HEK293 (cell line): ENCODE measurements at regions not wholly inside any gene's neighbourhood (a gene's known extent, or its start where the extent isn't known, plus 50 kb on each side); places are given as distances from the start of the nearest gene placed in this dataset.

Experiments used
- CTCF ChIA-PET: fragments of 350-600 bp; formaldehyde crosslinking; extraction: SDS; loops from one replicate; lab custom pipeline; 2021; ENCODE audit warnings: antibody characterized with exemption; lab: Yijun Ruan, JAX
- POLR2A ChIA-PET: fragments of 300-600 bp; formaldehyde crosslinking; extraction: SDS; loops from one replicate; lab custom pipeline; 2020; ENCODE audit warnings: antibody characterized with exemption, inconsistent platforms; lab: Yijun Ruan, JAX
- H3K27ac ChIP-seq: fragments of 200-500 bp; sonication (Bioruptor generic); 2 replicates; pipeline ENCODE4 v1.5.1; 2014; ENCODE audit warnings: low read depth, low read length, control low read depth, inconsistent platforms; ENCODE audit errors: extremely low read depth
- H3K36me3 ChIP-seq, 2 experiments: fragments of 200-500 bp in 1 of 2; sonication (Bioruptor generic) in 1 of 2; 1 replicate in 1 of 2; 2 replicates in 1 of 2; pipeline ENCODE4 v1.5.1; 2014 to 2017; ENCODE audit warnings: inconsistent platforms in 2 of 2, low read length in 2 of 2; ENCODE audit not compliant: control insufficient read depth in 2 of 2, insufficient read depth in 1 of 2
- H3K4me1 ChIP-seq: fragments of 200-500 bp; sonication (Bioruptor generic); 2 replicates; pipeline ENCODE4 v1.5.1; 2014; ENCODE audit warnings: mild to moderate bottlenecking, low read length, inconsistent platforms; ENCODE audit not compliant: control insufficient read depth, insufficient read depth
- H3K4me3 ChIP-seq: 2 replicates; pipeline ENCODE4 v1.5.1; 2011; ENCODE audit warnings: low read depth, mild to moderate bottlenecking, control low read depth, low read length, moderate library complexity
- H3K9me3 ChIP-seq: fragments of 200-500 bp; sonication (Bioruptor generic); 2 replicates; pipeline ENCODE4 v1.5.1; 2014; ENCODE audit warnings: low read depth, low read length, inconsistent platforms; ENCODE audit not compliant: control insufficient read depth, insufficient read depth
- GFI1B ChIP-seq: fragments of 450-650 bp; formaldehyde crosslinking; IDR thresholded peaks from 2 replicates; pipeline ENCODE4 v1.5.1; 2016; ENCODE audit warnings: missing biosample characterization, missing genetic modification characterization
- HOXA7 ChIP-seq: sonication (generic); formaldehyde crosslinking; IDR thresholded peaks from 2 replicates; pipeline ENCODE4 v1.8.1; 2022; ENCODE audit warnings: missing genetic modification reagents, borderline replicate concordance
- KLF8 ChIP-seq: fragments of 450-650 bp; formaldehyde crosslinking; IDR thresholded peaks from 2 replicates; pipeline ENCODE4 v1.5.1; 2016; ENCODE audit warnings: missing biosample characterization, missing genetic modification characterization
- MEIS1 ChIP-seq: sonication (generic); formaldehyde crosslinking; IDR thresholded peaks from 2 replicates; pipeline ENCODE4 v1.8.1; 2022; ENCODE audit warnings: missing genetic modification reagents, mild to moderate bottlenecking, borderline replicate concordance
- ZBTB48 ChIP-seq: fragments of 450-650 bp; formaldehyde crosslinking; IDR thresholded peaks from 2 replicates; pipeline ENCODE4 v1.5.1; 2016; ENCODE audit warnings: missing biosample characterization, missing genetic modification characterization
- ZBTB7A ChIP-seq: fragments of 450-650 bp; formaldehyde crosslinking; IDR thresholded peaks from 2 replicates; pipeline ENCODE4 v1.5.1; 2016; ENCODE audit warnings: low read depth, missing biosample characterization, missing genetic modification characterization
- ZFP3 ChIP-seq: fragments of 450-650 bp; formaldehyde crosslinking; IDR thresholded peaks from 2 replicates; pipeline ENCODE4 v1.5.1; 2016; ENCODE audit warnings: low read depth, missing biosample characterization, missing genetic modification characterization
- ZNF16 ChIP-seq: fragments of 450-650 bp; formaldehyde crosslinking; IDR thresholded peaks from 2 replicates; pipeline ENCODE4 v1.5.1; 2016; ENCODE audit warnings: low read depth, missing biosample characterization, missing genetic modification characterization
- ZNF169 ChIP-seq: fragments of 450-650 bp; formaldehyde crosslinking; IDR thresholded peaks from 2 replicates; pipeline ENCODE4 v1.5.1; 2016; ENCODE audit warnings: missing biosample characterization, missing genetic modification characterization
- ZNF23 ChIP-seq: fragments of 450-650 bp; formaldehyde crosslinking; IDR thresholded peaks from 2 replicates; pipeline ENCODE4 v1.5.1; 2016; ENCODE audit warnings: missing biosample characterization, missing genetic modification characterization, borderline replicate concordance
- ZNF24 ChIP-seq: fragments of 450-650 bp; formaldehyde crosslinking; IDR thresholded peaks from 2 replicates; pipeline ENCODE4 v1.5.1; 2016; ENCODE audit warnings: missing biosample characterization, missing genetic modification characterization
- ZNF274 ChIP-seq, 2 experiments: fragments of 200-500 bp in 1 of 2; fragments of 450-650 bp in 1 of 2; sonication (Bioruptor generic) in 1 of 2; formaldehyde crosslinking in 1 of 2; IDR thresholded peaks; 2 replicates each; pipeline versions ENCODE4 v1.5.1 to v1.6.1; 2014 to 2016; ENCODE audit warnings: borderline replicate concordance in 1 of 2, inconsistent platforms in 1 of 2, low read length in 1 of 2, missing biosample characterization in 1 of 2, missing genetic modification characterization in 1 of 2
- ZNF426 ChIP-seq: fragments of 450-650 bp; formaldehyde crosslinking; IDR thresholded peaks from 2 replicates; pipeline ENCODE4 v1.5.1; 2017; ENCODE audit warnings: missing biosample characterization, missing genetic modification characterization, mild to moderate bottlenecking, inconsistent platforms, moderate library complexity
- ZNF544 ChIP-seq: fragments of 450-650 bp; formaldehyde crosslinking; IDR thresholded peaks from 2 replicates; pipeline ENCODE4 v1.5.0; 2017; ENCODE audit warnings: missing biosample characterization, missing genetic modification characterization
- ZNF624 ChIP-seq: fragments of 450-650 bp; formaldehyde crosslinking; IDR thresholded peaks from 2 replicates; pipeline ENCODE4 v1.5.1; 2017; ENCODE audit warnings: missing biosample characterization, missing genetic modification characterization
- ZNF76 ChIP-seq: fragments of 450-650 bp; formaldehyde crosslinking; IDR thresholded peaks from 2 replicates; pipeline ENCODE4; 2016; ENCODE audit warnings: low read depth, missing biosample characterization, missing genetic modification characterization, borderline replicate concordance
- TF ChIP-seq, protein P1 (sequence below): fragments of 450-650 bp; formaldehyde crosslinking; optimal IDR thresholded peaks from 2 replicates; pipeline ENCODE3; 2016; ENCODE audit warnings: missing biosample characterization, mild to moderate bottlenecking, missing genetic modification characterization
- TF ChIP-seq, protein P2 (sequence below): fragments of 450-650 bp; formaldehyde crosslinking; IDR thresholded peaks from 2 replicates; pipeline ENCODE4 v1.5.1; 2016; ENCODE audit warnings: missing biosample characterization, missing genetic modification characterization
- TF ChIP-seq, protein P3 (sequence below): fragments of 450-650 bp; formaldehyde crosslinking; IDR thresholded peaks from 2 replicates; pipeline ENCODE4 v1.5.1; 2016; ENCODE audit warnings: missing biosample characterization, missing genetic modification characterization
- TF ChIP-seq, protein P4 (sequence below): sonication (generic); formaldehyde crosslinking; IDR thresholded peaks from 2 replicates; pipeline ENCODE4 v1.8.1; 2022; ENCODE audit warnings: mild to moderate bottlenecking, moderate library complexity, missing genetic modification reagents
- TF ChIP-seq, protein P5 (sequence below): fragments of 450-650 bp; formaldehyde crosslinking; IDR thresholded peaks from 2 replicates; pipeline ENCODE4 v1.5.1; 2017; ENCODE audit warnings: missing biosample characterization, missing genetic modification characterization
- TF ChIP-seq, protein P6 (sequence below): fragments of 450-650 bp; formaldehyde crosslinking; IDR thresholded peaks from 2 replicates; pipeline ENCODE4 v1.5.1; 2016; ENCODE audit warnings: missing biosample characterization, missing genetic modification characterization
- TF ChIP-seq, protein P7 (sequence below): fragments of 450-650 bp; formaldehyde crosslinking; IDR thresholded peaks from 2 replicates; pipeline ENCODE4 v1.5.1; 2016; ENCODE audit warnings: missing biosample characterization, missing genetic modification characterization

DNA sequence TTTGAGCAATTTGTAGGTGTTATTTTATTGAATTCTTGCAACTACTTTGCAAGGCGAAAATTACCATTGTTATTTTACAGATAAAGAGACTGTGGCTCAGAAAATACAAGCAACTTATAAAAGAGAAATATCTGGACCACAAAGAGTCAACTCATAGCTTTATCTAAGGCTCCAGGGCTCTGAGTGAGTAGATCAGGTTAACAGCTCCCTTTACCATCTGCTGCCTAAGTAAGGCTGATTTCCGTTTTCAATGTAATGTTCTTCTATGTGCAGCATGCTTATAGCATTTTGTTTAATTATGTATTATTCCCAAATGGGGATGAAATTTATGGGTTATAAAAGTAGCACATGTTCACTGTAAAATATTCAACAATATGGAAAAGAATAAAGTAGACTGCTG lies 299.1 kb upstream of the TNP1 start:
- H3K27ac ChIP-seq = no peak overlapping the region
- TF ChIP-seq, protein P1, sequence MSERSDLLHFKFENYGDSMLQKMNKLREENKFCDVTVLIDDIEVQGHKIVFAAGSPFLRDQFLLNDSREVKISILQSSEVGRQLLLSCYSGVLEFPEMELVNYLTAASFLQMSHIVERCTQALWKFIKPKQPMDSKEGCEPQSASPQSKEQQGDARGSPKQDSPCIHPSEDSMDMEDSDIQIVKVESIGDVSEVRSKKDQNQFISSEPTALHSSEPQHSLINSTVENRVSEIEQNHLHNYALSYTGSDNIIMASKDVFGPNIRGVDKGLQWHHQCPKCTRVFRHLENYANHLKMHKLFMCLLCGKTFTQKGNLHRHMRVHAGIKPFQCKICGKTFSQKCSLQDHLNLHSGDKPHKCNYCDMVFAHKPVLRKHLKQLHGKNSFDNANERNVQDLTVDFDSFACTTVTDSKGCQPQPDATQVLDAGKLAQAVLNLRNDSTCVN (tag by site-specific recombination) = no peak
- TF ChIP-seq, protein P2, sequence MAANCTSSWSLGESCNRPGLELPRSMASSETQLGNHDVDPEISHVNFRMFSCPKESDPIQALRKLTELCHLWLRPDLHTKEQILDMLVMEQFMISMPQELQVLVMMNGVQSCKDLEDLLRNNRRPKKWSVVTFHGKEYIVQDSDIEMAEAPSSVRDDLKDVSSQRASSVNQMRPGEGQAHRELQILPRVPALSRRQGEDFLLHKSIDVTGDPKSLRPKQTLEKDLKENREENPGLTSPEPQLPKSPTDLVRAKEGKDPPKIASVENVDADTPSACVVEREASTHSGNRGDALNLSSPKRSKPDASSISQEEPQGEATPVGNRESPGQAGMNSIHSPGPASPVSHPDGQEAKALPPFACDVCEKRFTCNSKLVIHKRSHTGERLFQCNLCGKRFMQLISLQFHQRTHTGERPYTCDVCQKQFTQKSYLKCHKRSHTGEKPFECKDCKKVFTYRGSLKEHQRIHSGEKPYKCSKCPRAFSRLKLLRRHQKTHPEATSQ (tag by site-specific recombination) = no peak
- no peak for TF ChIP-seq ZBTB48 (tag by site-specific recombination)
- no peak for TF ChIP-seq ZBTB7A (tag by site-specific recombination)
- TF ChIP-seq HOXA7 (CRISPR knock-in tag) = no peak
- no peak for TF ChIP-seq ZNF76 (tag by site-specific recombination)
- no peak for TF ChIP-seq ZNF624 (tag by site-specific recombination)
- no peak for TF ChIP-seq ZNF274 (IDR thresholded peaks at IDR 0.05; ENCODE audit: low read length)
- TF ChIP-seq ZNF274 (tag by site-specific recombination; IDR thresholded peaks at IDR 0.05; ENCODE audit: borderline replicate concordance) = no peak
- TF ChIP-seq, protein P3, sequence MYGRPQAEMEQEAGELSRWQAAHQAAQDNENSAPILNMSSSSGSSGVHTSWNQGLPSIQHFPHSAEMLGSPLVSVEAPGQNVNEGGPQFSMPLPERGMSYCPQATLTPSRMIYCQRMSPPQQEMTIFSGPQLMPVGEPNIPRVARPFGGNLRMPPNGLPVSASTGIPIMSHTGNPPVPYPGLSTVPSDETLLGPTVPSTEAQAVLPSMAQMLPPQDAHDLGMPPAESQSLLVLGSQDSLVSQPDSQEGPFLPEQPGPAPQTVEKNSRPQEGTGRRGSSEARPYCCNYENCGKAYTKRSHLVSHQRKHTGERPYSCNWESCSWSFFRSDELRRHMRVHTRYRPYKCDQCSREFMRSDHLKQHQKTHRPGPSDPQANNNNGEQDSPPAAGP (tag by site-specific recombination) = no peak
- TF ChIP-seq ZNF169 (tag by site-specific recombination) = no peak
- TF ChIP-seq ZFP3 (tag by site-specific recombination) = no peak
- TF ChIP-seq, protein P4, sequence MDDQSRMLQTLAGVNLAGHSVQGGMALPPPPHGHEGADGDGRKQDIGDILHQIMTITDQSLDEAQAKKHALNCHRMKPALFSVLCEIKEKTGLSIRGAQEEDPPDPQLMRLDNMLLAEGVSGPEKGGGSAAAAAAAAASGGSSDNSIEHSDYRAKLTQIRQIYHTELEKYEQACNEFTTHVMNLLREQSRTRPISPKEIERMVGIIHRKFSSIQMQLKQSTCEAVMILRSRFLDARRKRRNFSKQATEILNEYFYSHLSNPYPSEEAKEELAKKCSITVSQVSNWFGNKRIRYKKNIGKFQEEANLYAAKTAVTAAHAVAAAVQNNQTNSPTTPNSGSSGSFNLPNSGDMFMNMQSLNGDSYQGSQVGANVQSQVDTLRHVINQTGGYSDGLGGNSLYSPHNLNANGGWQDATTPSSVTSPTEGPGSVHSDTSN (CRISPR knock-in tag) = no peak
- TF ChIP-seq, protein P5, sequence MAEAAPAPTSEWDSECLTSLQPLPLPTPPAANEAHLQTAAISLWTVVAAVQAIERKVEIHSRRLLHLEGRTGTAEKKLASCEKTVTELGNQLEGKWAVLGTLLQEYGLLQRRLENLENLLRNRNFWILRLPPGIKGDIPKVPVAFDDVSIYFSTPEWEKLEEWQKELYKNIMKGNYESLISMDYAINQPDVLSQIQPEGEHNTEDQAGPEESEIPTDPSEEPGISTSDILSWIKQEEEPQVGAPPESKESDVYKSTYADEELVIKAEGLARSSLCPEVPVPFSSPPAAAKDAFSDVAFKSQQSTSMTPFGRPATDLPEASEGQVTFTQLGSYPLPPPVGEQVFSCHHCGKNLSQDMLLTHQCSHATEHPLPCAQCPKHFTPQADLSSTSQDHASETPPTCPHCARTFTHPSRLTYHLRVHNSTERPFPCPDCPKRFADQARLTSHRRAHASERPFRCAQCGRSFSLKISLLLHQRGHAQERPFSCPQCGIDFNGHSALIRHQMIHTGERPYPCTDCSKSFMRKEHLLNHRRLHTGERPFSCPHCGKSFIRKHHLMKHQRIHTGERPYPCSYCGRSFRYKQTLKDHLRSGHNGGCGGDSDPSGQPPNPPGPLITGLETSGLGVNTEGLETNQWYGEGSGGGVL (tag by site-specific recombination) = no peak
- no peak for TF ChIP-seq MEIS1 (CRISPR knock-in tag)
- TF ChIP-seq KLF8 (tag by site-specific recombination) = no peak
- TF ChIP-seq GFI1B (tag by site-specific recombination) = no peak

DNA sequence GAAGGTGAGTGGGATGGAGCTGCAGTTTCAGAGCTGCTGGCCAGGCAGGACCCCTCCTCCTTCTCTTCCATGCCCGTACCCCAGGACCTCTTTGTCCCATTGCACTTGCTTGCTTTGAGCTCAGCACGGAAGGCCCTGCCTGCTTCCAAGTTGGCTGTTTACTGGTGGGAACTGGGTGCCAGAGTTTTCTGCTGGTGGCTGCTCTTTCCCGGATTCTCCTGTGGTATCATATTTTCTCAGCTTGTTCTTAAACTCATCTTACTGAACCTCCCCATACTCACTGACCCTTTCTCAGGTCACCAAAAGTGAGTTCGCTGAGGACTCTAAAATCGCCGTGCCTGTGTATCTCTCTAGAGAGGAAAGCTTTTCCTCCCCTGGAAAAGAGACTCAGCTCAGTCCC lies 297.7 kb upstream of the TNP1 start:
- Histone ChIP-seq H3K9me3 (no peaks in the 10 kb centered on the region), H3K27ac (no peak overlapping the region), H3K4me3 (no peak overlapping the region), H3K36me3 (no peaks in the 10 kb centered on the region), H3K4me1 (peaks cover 7% of the 10 kb centered on the region; the same call in 1 of the 2 replicates)
- TF ChIP-seq, protein P6, sequence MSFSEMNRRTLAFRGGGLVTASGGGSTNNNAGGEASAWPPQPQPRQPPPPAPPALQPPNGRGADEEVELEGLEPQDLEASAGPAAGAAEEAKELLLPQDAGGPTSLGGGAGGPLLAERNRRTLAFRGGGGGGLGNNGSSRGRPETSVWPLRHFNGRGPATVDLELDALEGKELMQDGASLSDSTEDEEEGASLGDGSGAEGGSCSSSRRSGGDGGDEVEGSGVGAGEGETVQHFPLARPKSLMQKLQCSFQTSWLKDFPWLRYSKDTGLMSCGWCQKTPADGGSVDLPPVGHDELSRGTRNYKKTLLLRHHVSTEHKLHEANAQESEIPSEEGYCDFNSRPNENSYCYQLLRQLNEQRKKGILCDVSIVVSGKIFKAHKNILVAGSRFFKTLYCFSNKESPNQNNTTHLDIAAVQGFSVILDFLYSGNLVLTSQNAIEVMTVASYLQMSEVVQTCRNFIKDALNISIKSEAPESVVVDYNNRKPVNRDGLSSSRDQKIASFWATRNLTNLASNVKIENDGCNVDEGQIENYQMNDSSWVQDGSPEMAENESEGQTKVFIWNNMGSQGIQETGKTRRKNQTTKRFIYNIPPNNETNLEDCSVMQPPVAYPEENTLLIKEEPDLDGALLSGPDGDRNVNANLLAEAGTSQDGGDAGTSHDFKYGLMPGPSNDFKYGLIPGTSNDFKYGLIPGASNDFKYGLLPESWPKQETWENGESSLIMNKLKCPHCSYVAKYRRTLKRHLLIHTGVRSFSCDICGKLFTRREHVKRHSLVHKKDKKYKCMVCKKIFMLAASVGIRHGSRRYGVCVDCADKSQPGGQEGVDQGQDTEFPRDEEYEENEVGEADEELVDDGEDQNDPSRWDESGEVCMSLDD (tag by site-specific recombination) = no peak
- no peak for TF ChIP-seq ZNF16 (tag by site-specific recombination)
- TF ChIP-seq, protein P7, sequence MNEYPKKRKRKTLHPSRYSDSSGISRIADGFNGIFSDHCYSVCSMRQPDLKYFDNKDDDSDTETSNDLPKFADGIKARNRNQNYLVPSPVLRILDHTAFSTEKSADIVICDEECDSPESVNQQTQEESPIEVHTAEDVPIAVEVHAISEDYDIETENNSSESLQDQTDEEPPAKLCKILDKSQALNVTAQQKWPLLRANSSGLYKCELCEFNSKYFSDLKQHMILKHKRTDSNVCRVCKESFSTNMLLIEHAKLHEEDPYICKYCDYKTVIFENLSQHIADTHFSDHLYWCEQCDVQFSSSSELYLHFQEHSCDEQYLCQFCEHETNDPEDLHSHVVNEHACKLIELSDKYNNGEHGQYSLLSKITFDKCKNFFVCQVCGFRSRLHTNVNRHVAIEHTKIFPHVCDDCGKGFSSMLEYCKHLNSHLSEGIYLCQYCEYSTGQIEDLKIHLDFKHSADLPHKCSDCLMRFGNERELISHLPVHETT = no peak
- TF ChIP-seq ZNF24 (tag by site-specific recombination) = no peak
- TF ChIP-seq ZNF426 (tag by site-specific recombination) = no peak
- no peak for TF ChIP-seq ZNF544 (tag by site-specific recombination)
- no peak for TF ChIP-seq ZNF23 (tag by site-specific recombination)
- ChIA-PET CTCF (interaction anchor here (0.5 to 1.9 kb wide), 3 partner anchors 9 to 147 kb away, joined by 3 to 11 read pairs (median 4); no protein-coding TSS in a partner anchor), POLR2A (no interaction called here)

More for the DNA sequence above, 299.1 kb upstream of the TNP1 start:
- ChIA-PET POLR2A (no interaction called here), CTCF (interaction anchor here (1.2 to 1.9 kb wide), 2 partner anchors 9 to 16 kb away, joined by 4 to 11 read pairs; no protein-coding TSS in a partner anchor)
- Histone ChIP-seq H3K9me3 (no peaks in the 10 kb centered on the region), H3K4me1 (peaks cover 10% of the 10 kb centered on the region), H3K36me3 (no peaks in the 10 kb centered on the region), H3K4me3 (no peak overlapping the region)
